Right lobe of liver (tissue), 4 donors: ENCODE measurements at regions not wholly inside any gene's neighbourhood (a gene's known extent, or its start where the extent isn't known, plus 50 kb on each side); places are given as distances from the start of the nearest gene placed in this dataset.

Experiments used
- POLR2A ChIP-seq: fragments of 450-650 bp; IDR thresholded peaks from one replicate; pipeline ENCODE4 v1.6.1; 2017; ENCODE audit warnings: antibody characterized with exemption, mild to moderate bottlenecking
- TF ChIP-seq, protein P1 (sequence below), 4 donors: fragments of 200-600 bp in 3 of 4; fragments of 450-650 bp in 1 of 4; IDR thresholded peaks; one replicate each; pipeline versions ENCODE4 v1.5.1 to v1.8.0; 2016 to 2022; ENCODE audit warnings: antibody characterized with exemption in 4 of 4, mild to moderate bottlenecking in 2 of 4
- donor health status: DM: no; HTN: no; CAD: no.
- donor health status: DM: no; HTN: no; CAD: no.
- donor health status: DM: no; HTN: yes; CAD: no.

DNA sequence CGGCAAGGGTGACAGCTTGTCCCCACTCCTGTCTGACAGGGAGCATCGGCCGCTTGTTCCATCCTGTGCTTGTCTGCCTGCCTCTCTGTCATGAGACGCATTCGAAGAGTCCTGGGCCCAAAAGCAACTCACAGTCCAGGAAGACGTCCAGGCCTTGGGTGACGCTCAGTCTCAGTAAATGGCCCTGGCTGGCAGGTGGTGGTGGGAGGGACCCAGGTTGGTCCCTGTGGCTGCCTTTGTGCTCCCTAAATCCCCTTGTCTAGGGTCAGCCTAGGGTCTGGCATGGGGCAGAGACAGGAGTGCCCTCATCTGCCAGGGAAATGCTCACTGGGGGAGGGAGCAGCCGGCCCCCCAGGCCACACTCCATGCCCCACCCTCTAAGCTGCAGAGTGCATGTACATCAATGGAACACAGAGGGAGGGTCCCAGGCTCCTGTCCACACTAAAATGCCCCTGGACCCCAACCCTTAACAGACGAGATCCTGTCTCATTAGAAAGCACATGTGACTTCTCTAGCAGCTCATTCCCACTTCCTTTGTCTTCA lies 295.2 kb upstream of the ZNF32 start:
- TF ChIP-seq, protein P1, sequence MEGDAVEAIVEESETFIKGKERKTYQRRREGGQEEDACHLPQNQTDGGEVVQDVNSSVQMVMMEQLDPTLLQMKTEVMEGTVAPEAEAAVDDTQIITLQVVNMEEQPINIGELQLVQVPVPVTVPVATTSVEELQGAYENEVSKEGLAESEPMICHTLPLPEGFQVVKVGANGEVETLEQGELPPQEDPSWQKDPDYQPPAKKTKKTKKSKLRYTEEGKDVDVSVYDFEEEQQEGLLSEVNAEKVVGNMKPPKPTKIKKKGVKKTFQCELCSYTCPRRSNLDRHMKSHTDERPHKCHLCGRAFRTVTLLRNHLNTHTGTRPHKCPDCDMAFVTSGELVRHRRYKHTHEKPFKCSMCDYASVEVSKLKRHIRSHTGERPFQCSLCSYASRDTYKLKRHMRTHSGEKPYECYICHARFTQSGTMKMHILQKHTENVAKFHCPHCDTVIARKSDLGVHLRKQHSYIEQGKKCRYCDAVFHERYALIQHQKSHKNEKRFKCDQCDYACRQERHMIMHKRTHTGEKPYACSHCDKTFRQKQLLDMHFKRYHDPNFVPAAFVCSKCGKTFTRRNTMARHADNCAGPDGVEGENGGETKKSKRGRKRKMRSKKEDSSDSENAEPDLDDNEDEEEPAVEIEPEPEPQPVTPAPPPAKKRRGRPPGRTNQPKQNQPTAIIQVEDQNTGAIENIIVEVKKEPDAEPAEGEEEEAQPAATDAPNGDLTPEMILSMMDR (IDR thresholded peaks at IDR 0.05), result no peak
- TF ChIP-seq POLR2A, result no peak
